Tibial artery (tissue), 4 donors: ENCODE measurements at regions not wholly inside any gene's neighbourhood (a gene's known extent, or its start where the extent isn't known, plus 50 kb on each side); places are given as distances from the start of the nearest gene placed in this dataset.

Experiments
- DNase-seq, 2 donors: peaks; one replicate each; pipeline ENCODE4 v3.0.0-alpha.2; 2019
- H3K27ac ChIP-seq, 2 donors: fragments of 200-600 bp; sonication (generic) in 1 of 2; 1 replicate in 1 of 2; 2 replicates in 1 of 2; pipeline ENCODE4 v1.5.1; 2018 to 2019; ENCODE audit warnings: mild to moderate bottlenecking in 1 of 2
- H3K27me3 ChIP-seq, 2 donors: fragments of 200-600 bp; sonication (generic) in 1 of 2; one replicate each; pipeline versions ENCODE4 v1.5.1 to v1.6.0; 2016 to 2019
- H3K36me3 ChIP-seq, 3 donors: fragments of 200-600 bp; sonication (generic) in 2 of 3; one replicate each; pipeline ENCODE4 v1.5.1; 2016 to 2019; ENCODE audit warnings: mild to moderate bottlenecking in 2 of 3
- H3K4me1 ChIP-seq, 4 donors: fragments of 200-600 bp; sonication (generic) in 2 of 4; 1 replicate in 3 of 4; 2 replicates in 1 of 4; pipeline ENCODE4 v1.5.1; 2016 to 2019
- H3K4me3 ChIP-seq, 2 donors: fragments of 200-600 bp; sonication (generic) in 1 of 2; 1 replicate in 1 of 2; 2 replicates in 1 of 2; pipeline ENCODE4 v1.5.1; 2018 to 2019; ENCODE audit warnings: mild to moderate bottlenecking in 2 of 2
- H3K9me3 ChIP-seq, 3 donors: fragments of 200-600 bp; sonication (generic) in 1 of 3; one replicate each; pipeline ENCODE4 v1.5.1; 2016 to 2019
- CTCF ChIP-seq, 2 experiments: fragments of 200-600 bp in 1 of 2; fragments of 450-650 bp in 1 of 2; IDR thresholded peaks; one replicate each; pipeline ENCODE4 v1.5.1; 2017 to 2019; ENCODE audit warnings: antibody characterized with exemption in 2 of 2, mild to moderate bottlenecking in 1 of 2, moderate library complexity in 1 of 2
- intact Hi-C: fragments of 100-400 bp; cut with DNase I; formaldehyde crosslinking; loops from one replicate; pipeline ENCODE4 v1.15.0; 2023; ENCODE audit warnings: low total_unique reads

- H3K9me3 ChIP-seq: no peaks in the 10 kb centered on the region
- no peaks in the 10 kb centered on the region for H3K36me3 ChIP-seq
- no peaks in the 10 kb centered on the region for H3K4me1 ChIP-seq
- no peak for TF ChIP-seq CTCF (IDR thresholded peaks at IDR 0.05)
- H3K27me3 ChIP-seq: no peaks in the 10 kb centered on the region
- no peak overlapping the region for H3K4me3 ChIP-seq
- no peak for DNase-seq
- no peak overlapping the region for H3K27ac ChIP-seq
- intact Hi-C loops: no loop called here
These were observed 391.0 kb downstream of the FGF9 start for GRCh38 chr13:22061806-22062391.

GRCh38 chr13:22062478-22063205, 391.8 kb downstream of the FGF9 start:
- TF ChIP-seq CTCF (IDR thresholded peaks at IDR 0.05): no peak
- Histone ChIP-seq H3K9me3 (no peaks in the 10 kb centered on the region), H3K27ac (no peak overlapping the region), H3K36me3 (no peaks in the 10 kb centered on the region), H3K27me3 (no peaks in the 10 kb centered on the region), H3K4me3 (no peak overlapping the region), H3K4me1 (no peaks in the 10 kb centered on the region)
- DNase-seq: no peak
- intact Hi-C loops: no loop called here

- intact Hi-C loops: no loop called here
- no peak overlapping the region for H3K27ac ChIP-seq
- H3K27me3 ChIP-seq: no peaks in the 10 kb centered on the region
- no peak for DNase-seq
- no peaks in the 10 kb centered on the region for H3K9me3 ChIP-seq
- no peaks in the 10 kb centered on the region for H3K36me3 ChIP-seq
- H3K4me3 ChIP-seq: no peak overlapping the region
- TF ChIP-seq CTCF (IDR thresholded peaks at IDR 0.05): no peak
- H3K4me1 ChIP-seq: no peaks in the 10 kb centered on the region
These were observed 392.7 kb downstream of the FGF9 start for GRCh38 chr13:22063416-22064124.

GRCh38 chr13:22064854-22065620, 394.2 kb downstream of the FGF9 start:
- intact Hi-C loops: no loop called here
- Histone ChIP-seq H3K27me3 (no peaks in the 10 kb centered on the region), H3K4me1 (no peaks in the 10 kb centered on the region), H3K4me3 (no peak overlapping the region), H3K27ac (no peak overlapping the region), H3K36me3 (no peaks in the 10 kb centered on the region), H3K9me3 (no peaks in the 10 kb centered on the region)
- no peak for TF ChIP-seq CTCF (IDR thresholded peaks at IDR 0.05)
- DNase-seq: no peak

- Histone ChIP-seq H3K4me1 (no peaks in the 10 kb centered on the region), H3K27ac (no peak overlapping the region), H3K4me3 (no peak overlapping the region), H3K9me3 (no peaks in the 10 kb centered on the region), H3K36me3 (no peaks in the 10 kb centered on the region), H3K27me3 (no peaks in the 10 kb centered on the region)
- no peak for DNase-seq
- intact Hi-C loops: no loop called here
- no peak for TF ChIP-seq CTCF (IDR thresholded peaks at IDR 0.05)
These were observed 402.8 kb downstream of the FGF9 start for GRCh38 chr13:22073718-22074117.
